HG03442 (cell line): ENCODE measurements at regions not wholly inside any gene's neighbourhood (a gene's known extent, or its start where the extent isn't known, plus 50 kb on each side); places are given as distances from the start of the nearest gene placed in this dataset.

Experiments used
- ATAC-seq: cut with Tn5 transposase; IDR thresholded peaks from one replicate; pipeline ENCODE4 v1.9.1; 2021; ENCODE audit warnings: mild to moderate bottlenecking, moderate library complexity; ENCODE audit not compliant: unreplicated experiment

GRCh38 chr13:83355041-83355440 is 527.2 kb downstream of the SLITRK1 start:
- ATAC-seq: no peak

GRCh38 chr13:83352391-83352790 is 529.9 kb downstream of the SLITRK1 start:
- ATAC-seq: no peak

- ATAC-seq: no peak
Observed at GRCh38 chr13:83350569-83350968, 531.7 kb downstream of the SLITRK1 start.

GRCh38 chr13:83344518-83344917 is 537.8 kb downstream of the SLITRK1 start:
- ATAC-seq: no peak

- ATAC-seq: no peak
Observed at GRCh38 chr13:83340170-83340569, 542.1 kb downstream of the SLITRK1 start.

- no peak for ATAC-seq
Observed at GRCh38 chr13:83333614-83334388, 548.5 kb downstream of the SLITRK1 start.

GRCh38 chr13:83332751-83333150 is 549.5 kb downstream of the SLITRK1 start:
- ATAC-seq: no peak

- no peak for ATAC-seq
Observed at GRCh38 chr13:83327091-83327490, 555.2 kb downstream of the SLITRK1 start.

- no peak for ATAC-seq
Observed at GRCh38 chr13:83325125-83325853, 557.0 kb downstream of the SLITRK1 start.

GRCh38 chr13:83311886-83312577 is 570.2 kb downstream of the SLITRK1 start:
- no peak for ATAC-seq

- ATAC-seq: no peak
Observed at GRCh38 chr13:83298617-83299016, 583.7 kb downstream of the SLITRK1 start.

GRCh38 chr13:83297586-83298290 is 584.5 kb downstream of the SLITRK1 start:
- no peak for ATAC-seq

- ATAC-seq: no peak
Observed at GRCh38 chr13:83295686-83296085, 586.6 kb downstream of the SLITRK1 start.

GRCh38 chr13:83286737-83287136 is 595.5 kb downstream of the SLITRK1 start:
- no peak for ATAC-seq

- no peak for ATAC-seq
Observed at GRCh38 chr13:83281654-83282053, 600.6 kb downstream of the SLITRK1 start.

- no peak for ATAC-seq
Observed at GRCh38 chr13:83274679-83275078, 607.6 kb downstream of the SLITRK1 start.

GRCh38 chr13:83272652-83273240 is 609.5 kb downstream of the SLITRK1 start:
- no peak for ATAC-seq

- ATAC-seq: no peak
Observed at GRCh38 chr13:83272076-83272475, 610.2 kb downstream of the SLITRK1 start.

GRCh38 chr13:83265279-83265678 is 617.0 kb downstream of the SLITRK1 start:
- ATAC-seq: no peak

GRCh38 chr13:83248751-83249150 is 633.5 kb downstream of the SLITRK1 start:
- ATAC-seq: no peak

- no peak for ATAC-seq
Observed at GRCh38 chr13:83232626-83233025, 649.6 kb downstream of the SLITRK1 start.
